H1 (cell line): ENCODE measurements at regions not wholly inside any gene's neighbourhood (a gene's known extent, or its start where the extent isn't known, plus 50 kb on each side); places are given as distances from the start of the nearest gene placed in this dataset.

Experiments used
- CTCF ChIA-PET: fragments of 300-600 bp; sonication (Branson Sonifier 250); formaldehyde crosslinking; loops from one replicate; lab custom pipeline; 2021; ENCODE audit not compliant: partially characterized antibody; lab: Charles Lee
- POLR2A ChIA-PET: fragments of 300-600 bp; sonication (Branson Sonifier 250); formaldehyde crosslinking; loops from one replicate; lab custom pipeline; 2021; ENCODE audit warnings: inconsistent platforms; ENCODE audit not compliant: partially characterized antibody; lab: Charles Lee
- DNase-seq, 2 experiments: peaks; one replicate each; pipeline versions ENCODE4 v3.0.0 to v3.0.0-alpha.2; 2010 to 2022; ENCODE audit warnings: low spot score in 2 of 2, low read depth in 1 of 2, mixed read lengths in 1 of 2
- FAIRE-seq: peaks from 2 replicates; lab custom pipeline; 2011; peaks lifted over from hg19 to GRCh38; lab: Jason Lieb, UNC
- H2AFZ ChIP-seq: 2 replicates; pipeline ENCODE4 v1.8.1; 2012; ENCODE audit warnings: low read length, inconsistent platforms
- H2AK5ac ChIP-seq: 2 replicates; pipeline ENCODE4 v1.6.1; 2013; ENCODE audit warnings: low read depth, low read length
- H2BK120ac ChIP-seq: replicated peaks from 2 replicates; pipeline ENCODE3; 2013; ENCODE audit warnings: low read depth, low read length, inconsistent platforms
- H2BK12ac ChIP-seq: 2 replicates; pipeline ENCODE4 v1.6.1; 2013; ENCODE audit warnings: low read depth, low read length
- H2BK15ac ChIP-seq: 2 replicates; pipeline ENCODE4 v1.6.1; 2013; ENCODE audit warnings: low read length
- H2BK20ac ChIP-seq: 2 replicates; pipeline ENCODE4 v1.6.1; 2013; ENCODE audit warnings: low read length
- H2BK5ac ChIP-seq: 2 replicates; pipeline ENCODE4 v1.6.1; 2013; ENCODE audit warnings: low read depth, low read length
- H3K14ac ChIP-seq: 2 replicates; pipeline ENCODE4 v1.6.1; 2013; ENCODE audit warnings: inconsistent platforms; ENCODE audit not compliant: insufficient read length
- H3K18ac ChIP-seq: 2 replicates; pipeline ENCODE4 v1.6.1; 2013; ENCODE audit warnings: low read length; ENCODE audit errors: extremely low read depth
- H3K23ac ChIP-seq: 2 replicates; pipeline ENCODE4 v1.6.1; 2013; ENCODE audit warnings: inconsistent platforms; ENCODE audit not compliant: insufficient read length
- H3K23me2 ChIP-seq: 2 replicates; pipeline ENCODE4 v1.6.1; 2013; ENCODE audit warnings: low read depth, low read length
- H3K27ac ChIP-seq: 2 replicates; pipeline ENCODE4 v1.6.1; 2011; ENCODE audit warnings: low read depth, low read length, inconsistent platforms
- H3K27me3 ChIP-seq, 4 experiments: replicated peaks in 1 of 4; 1 replicate in 1 of 4; 2 replicates in 3 of 4; pipeline versions ENCODE4 v1.6.1 to v1.8.1; 2011 to 2013; ENCODE audit warnings: low read length in 3 of 4, mild to moderate bottlenecking in 3 of 4, inconsistent platforms in 2 of 4, mixed read lengths in 2 of 4, moderate library complexity in 1 of 4; ENCODE audit not compliant: control insufficient read depth in 3 of 4, insufficient read depth in 3 of 4; ENCODE audit errors: extremely low read depth in 1 of 4
- H3K36me3 ChIP-seq, 4 experiments: 2 replicates each; pipeline versions ENCODE4 v1.6.1 to v1.8.1; 2011 to 2013; ENCODE audit warnings: mild to moderate bottlenecking in 4 of 4, low read length in 3 of 4, moderate library complexity in 2 of 4, control low read depth in 1 of 4, inconsistent platforms in 1 of 4; ENCODE audit not compliant: insufficient read depth in 4 of 4, control insufficient read depth in 2 of 4
- H3K4ac ChIP-seq: replicated peaks from 2 replicates; pipeline ENCODE3; 2013; ENCODE audit warnings: low read length, low read depth, mixed read lengths, inconsistent platforms; ENCODE audit not compliant: insufficient read length
- H3K4me1 ChIP-seq, 4 experiments: replicated peaks in 1 of 4; 1 replicate in 1 of 4; 2 replicates in 3 of 4; pipeline versions ENCODE4 v1.6.1 to v1.8.1; 2011 to 2013; ENCODE audit warnings: low read length in 3 of 4, inconsistent platforms in 2 of 4, mixed read lengths in 1 of 4; ENCODE audit not compliant: insufficient read depth in 4 of 4, control insufficient read depth in 3 of 4
- H3K4me2 ChIP-seq, 2 experiments: 2 replicates each; pipeline versions ENCODE4 v1.6.1 to v1.8.1; 2011 to 2013; ENCODE audit warnings: low read depth in 2 of 2, low read length in 2 of 2, control low read depth in 1 of 2, inconsistent platforms in 1 of 2, mild to moderate bottlenecking in 1 of 2; ENCODE audit not compliant: insufficient read depth in 1 of 2
- H3K4me3 ChIP-seq, 4 experiments: fragments of 200-600, 300-600 bp in 1 of 4; sonication (generic), shearing (Covaris generic), sonication (Bioruptor Twin) in 1 of 4; 2 replicates each; pipeline versions ENCODE4 v1.5.1 to v1.8.1; 2011 to 2016; ENCODE audit warnings: low read length in 4 of 4, low read depth in 3 of 4, control low read depth in 2 of 4, inconsistent platforms in 2 of 4, mild to moderate bottlenecking in 2 of 4, mixed read lengths in 1 of 4, moderate library complexity in 1 of 4; ENCODE audit not compliant: insufficient read depth in 2 of 4; ENCODE audit errors: extremely low read depth in 1 of 4
- H3K56ac ChIP-seq: replicated peaks from 2 replicates; pipeline ENCODE3; 2013; ENCODE audit warnings: low read depth, mild to moderate bottlenecking, mixed read lengths, low read length, inconsistent platforms; ENCODE audit not compliant: insufficient read length
- H3K79me1 ChIP-seq: 2 replicates; pipeline ENCODE4 v1.6.1; 2013; ENCODE audit warnings: low read depth, low read length, control low read depth
- H3K79me2 ChIP-seq, 2 experiments: 2 replicates each; pipeline versions ENCODE4 v1.6.1 to v1.8.1; 2012 to 2013; ENCODE audit warnings: low read length in 2 of 2, mild to moderate bottlenecking in 2 of 2, inconsistent platforms in 1 of 2; ENCODE audit not compliant: insufficient read depth in 2 of 2, control insufficient read depth in 1 of 2
- H3K9ac ChIP-seq, 4 experiments: replicated peaks in 1 of 4; 1 replicate in 1 of 4; 2 replicates in 3 of 4; pipeline versions ENCODE4 v1.6.1 to v1.8.1; 2011 to 2013; ENCODE audit warnings: low read depth in 3 of 4, low read length in 3 of 4, control low read depth in 2 of 4, mild to moderate bottlenecking in 2 of 4, moderate library complexity in 2 of 4, inconsistent platforms in 1 of 4; ENCODE audit errors: extremely low read depth in 1 of 4
- H3K9me3 ChIP-seq, 2 experiments: 2 replicates each; pipeline versions ENCODE4 v1.6.1 to v1.8.1; 2012 to 2013; ENCODE audit warnings: mild to moderate bottlenecking in 2 of 2, moderate library complexity in 2 of 2, control low read depth in 1 of 2, inconsistent platforms in 1 of 2, low read depth in 1 of 2, low read length in 1 of 2, mixed read lengths in 1 of 2; ENCODE audit not compliant: insufficient read depth in 2 of 2
- H4K20me1 ChIP-seq, 2 experiments: replicated peaks in 1 of 2; 2 replicates each; pipeline versions ENCODE3 to v1.8.1; 2011 to 2013; ENCODE audit warnings: inconsistent platforms in 2 of 2, low read length in 2 of 2, mild to moderate bottlenecking in 1 of 2; ENCODE audit not compliant: insufficient read depth in 2 of 2, control insufficient read depth in 1 of 2
- H4K5ac ChIP-seq: 2 replicates; pipeline ENCODE4 v1.6.1; 2013; ENCODE audit warnings: low read length, low read depth, mixed read lengths, inconsistent platforms; ENCODE audit not compliant: insufficient read length
- H4K8ac ChIP-seq: 2 replicates; pipeline ENCODE4 v1.8.0; 2013; ENCODE audit warnings: mild to moderate bottlenecking, moderate library complexity, low read length, inconsistent platforms; ENCODE audit not compliant: insufficient read depth; ENCODE audit errors: extremely low read depth
- H4K91ac ChIP-seq: replicated peaks from 2 replicates; pipeline ENCODE3; 2013; ENCODE audit warnings: low read length, mixed read lengths, inconsistent platforms; ENCODE audit not compliant: insufficient read length
- CEBPB ChIP-seq: IDR thresholded peaks from 2 replicates; pipeline ENCODE4 v1.6.1; 2012; ENCODE audit warnings: low read depth, low read length
- EZH2 ChIP-seq: fragments of 200-600 bp; sonication (generic); IDR thresholded peaks from 2 replicates; pipeline ENCODE4 v1.7.1; 2012; ENCODE audit warnings: low read depth, mild to moderate bottlenecking, moderate library complexity, low read length, inconsistent platforms; ENCODE audit not compliant: severe bottlenecking
- GABPA ChIP-seq: IDR thresholded peaks from 2 replicates; pipeline ENCODE4 v1.6.1; 2011; ENCODE audit warnings: mild to moderate bottlenecking, low read length, moderate library complexity, borderline replicate concordance; ENCODE audit not compliant: insufficient read depth
- MAX ChIP-seq: IDR thresholded peaks from 2 replicates; pipeline ENCODE4 v1.6.1; 2012; ENCODE audit warnings: inconsistent platforms
- POLR2A ChIP-seq, 2 experiments: IDR thresholded peaks; 1 replicate in 1 of 2; 2 replicates in 1 of 2; pipeline ENCODE4 v1.6.1; 2011; ENCODE audit warnings: low read depth in 2 of 2, low read length in 2 of 2, mild to moderate bottlenecking in 2 of 2; ENCODE audit errors: control extremely low read depth in 1 of 2
- SUZ12 ChIP-seq: fragments of 200-600 bp; sonication (generic); IDR thresholded peaks from 2 replicates; pipeline ENCODE4 v1.6.1; 2012; ENCODE audit warnings: mild to moderate bottlenecking, inconsistent platforms, low read length, moderate library complexity, mixed read lengths
- TBP ChIP-seq: IDR thresholded peaks from 2 replicates; pipeline ENCODE4 v1.6.1; 2011; ENCODE audit warnings: low read depth, low read length, improper control_type of control experiment
- WGBS, 2 experiments: shearing (Covaris generic) in 1 of 2; methylation state at CpG; one replicate each; pipeline versions ENCODE4 v1.1.6 to v1.1.7; 2013 to 2015; ENCODE audit warnings: low lambda C conversion rate in 2 of 2, mixed read lengths in 2 of 2, inconsistent platforms in 1 of 2, low coverage in 1 of 2, missing lambda C conversion rate in 1 of 2; ENCODE audit not compliant: insufficient replicate concordance in 2 of 2, insufficient coverage in 1 of 2, insufficient read length in 1 of 2; ENCODE audit errors: extremely low coverage in 1 of 2, missing lambda C conversion rate in 1 of 2; 5-methylcytosine and 5-hydroxymethylcytosine counted together

- POLR2A ChIA-PET: no interaction called here
- Histone ChIP-seq H3K4me1 (no peaks in the 10 kb centered on the region), H4K20me1 (no peaks in the 10 kb centered on the region)
- TF ChIP-seq EZH2 (no peak), POLR2A (IDR thresholded peaks at IDR 0.05; ENCODE audit: control extremely low read depth in 1 of 2, low read depth in 2 of 2, low read length in 2 of 2) (no peak), GABPA (no peak), TBP (no peak), CEBPB (no peak), SUZ12 (no peak), MAX (no peak)
- TF ChIP-seq, all 59 proteins: peak for 0
- Histone ChIP-seq H3K18ac (no peak overlapping the region), H2AFZ (no peak overlapping the region), H3K36me3 (no peaks in the 10 kb centered on the region), H3K56ac (no peak overlapping the region), H3K27ac (no peak overlapping the region), H2BK12ac (no peak overlapping the region), H2BK20ac (no peak overlapping the region), H2BK5ac (no peak overlapping the region), H3K4ac (no peak overlapping the region), H4K8ac (no peak overlapping the region), H4K5ac (no peak overlapping the region), H3K27me3 (no peaks in the 10 kb centered on the region), H3K4me3 (no peak overlapping the region), H3K4me2 (no peak overlapping the region), H3K79me2 (no peaks in the 10 kb centered on the region), H3K79me1 (no peaks in the 10 kb centered on the region), H2AK5ac (no peak overlapping the region), H4K91ac (no peak overlapping the region), H3K9me3 (no peaks in the 10 kb centered on the region), H3K23ac (no peak overlapping the region), H3K14ac (no peak overlapping the region), H3K9ac (no peak overlapping the region), H3K23me2 (no peaks in the 10 kb centered on the region), H2BK120ac (no peak overlapping the region), H2BK15ac (no peak overlapping the region)
- DNase-seq (no peak), FAIRE-seq (no peak)
- CTCF ChIA-PET: interaction anchor here (0.6 to 1.2 kb wide), 5 partner anchors 14 to 1030 kb away, joined by 3 read pairs; no protein-coding TSS in a partner anchor
- WGBS, 2 experiments: 95% methylated on average over 3 of the region's 3 CpGs; no CpG with 5 or more reads in 1 of the 2 experiments
Measured at GRCh38 chr13:84524586-84524985, 642.3 kb upstream of the SLITRK1 start.
